Keratinocyte (primary cell): ENCODE measurements at regions not wholly inside any gene's neighbourhood (a gene's known extent, or its start where the extent isn't known, plus 50 kb on each side); places are given as distances from the start of the nearest gene placed in this dataset.

ENCODE experiments used
- DNase-seq: peaks from one replicate; pipeline ENCODE4 v3.0.0-alpha.2; 2011; ENCODE audit warnings: low read depth, missing footprints, low spot score
- FAIRE-seq: peaks from 2 replicates; lab custom pipeline; 2011; peaks lifted over from hg19 to GRCh38; lab: Jason Lieb, UNC
- H2AFZ ChIP-seq: 2 replicates; pipeline ENCODE4 v1.6.0; 2012; ENCODE audit warnings: low read length, control low read depth, inconsistent platforms; ENCODE audit not compliant: control insufficient read depth
- H3K27ac ChIP-seq: 2 replicates; pipeline ENCODE4 v1.5.1; 2011; ENCODE audit warnings: low read length; ENCODE audit not compliant: control insufficient read depth, insufficient read depth
- H3K27me3 ChIP-seq: 3 replicates; pipeline ENCODE4 v1.6.0; 2011; ENCODE audit warnings: low read length; ENCODE audit not compliant: control insufficient read depth, insufficient read depth; ENCODE audit errors: extremely low read depth
- H3K36me3 ChIP-seq, 2 experiments: 2 replicates in 1 of 2; 3 replicates in 1 of 2; pipeline ENCODE4 v1.5.1; 2011; ENCODE audit warnings: low read length in 2 of 2, mild to moderate bottlenecking in 1 of 2; ENCODE audit not compliant: control insufficient read depth in 2 of 2, insufficient read depth in 2 of 2; ENCODE audit errors: extremely low read depth in 1 of 2
- H3K4me1 ChIP-seq: 3 replicates; pipeline ENCODE4 v1.5.1; 2011; ENCODE audit warnings: low read length; ENCODE audit not compliant: control insufficient read depth, insufficient read depth; ENCODE audit errors: extremely low read depth
- H3K4me2 ChIP-seq: 3 replicates; pipeline ENCODE4 v1.6.0; 2011; ENCODE audit warnings: low read depth, low read length; ENCODE audit not compliant: control insufficient read depth, insufficient read depth; ENCODE audit errors: extremely low read depth
- H3K4me3 ChIP-seq, 3 experiments: fragments of 200-600 bp in 1 of 3; sonication (generic) in 1 of 3; 2 replicates in 2 of 3; 3 replicates in 1 of 3; pipeline ENCODE4 v1.5.1; 2011 to 2016; ENCODE audit warnings: low read length in 3 of 3, mild to moderate bottlenecking in 3 of 3, control low read depth in 2 of 3, inconsistent platforms in 1 of 3, low read depth in 1 of 3, mixed read lengths in 1 of 3, mixed run types in 1 of 3, moderate library complexity in 1 of 3; ENCODE audit not compliant: control insufficient read depth in 2 of 3, insufficient read depth in 2 of 3; ENCODE audit errors: extremely low read depth in 1 of 3
- H3K79me2 ChIP-seq: 2 replicates; pipeline ENCODE4 v1.6.0; 2012; ENCODE audit warnings: low read length; ENCODE audit not compliant: control insufficient read depth, insufficient read depth
- H3K9ac ChIP-seq: 3 replicates; pipeline ENCODE4 v1.6.0; 2011; ENCODE audit warnings: low read length; ENCODE audit not compliant: control insufficient read depth, insufficient read depth; ENCODE audit errors: extremely low read depth
- H3K9me1 ChIP-seq: 3 replicates; pipeline ENCODE4 v1.6.0; 2011; ENCODE audit warnings: low read length; ENCODE audit not compliant: control insufficient read depth, insufficient read depth; ENCODE audit errors: extremely low read depth
- H3K9me3 ChIP-seq: 2 replicates; pipeline ENCODE4 v1.5.1; 2012; ENCODE audit warnings: low read depth, low read length; ENCODE audit not compliant: control insufficient read depth
- H4K20me1 ChIP-seq: 3 replicates; pipeline ENCODE4 v1.6.0; 2011; ENCODE audit warnings: low read length; ENCODE audit not compliant: control insufficient read depth, insufficient read depth; ENCODE audit errors: extremely low read depth
- EZH2 ChIP-seq: IDR thresholded peaks from one replicate; pipeline ENCODE4 v1.6.1; 2012; ENCODE audit warnings: inconsistent platforms, mild to moderate bottlenecking, low read length, moderate library complexity
- dilution Hi-C: fragments of 300-500 bp; cut with MboI; formaldehyde crosslinking; loops from one replicate; pipeline ENCODE4 v1.7.0; 2020; ENCODE audit warnings: low sequenced_read_pairs; ENCODE audit not compliant: extremely low pct_ligation_motif_present
- TF ChIP-seq, protein P1 (sequence below), 3 experiments: IDR thresholded peaks in 1 of 3; conservative IDR thresholded peaks in 1 of 3; optimal IDR thresholded peaks in 1 of 3; 2 replicates in 2 of 3; 3 replicates in 1 of 3; pipeline versions ENCODE3 to v1.5.1; 2011; ENCODE audit warnings: low read length in 3 of 3, mild to moderate bottlenecking in 3 of 3, moderate library complexity in 2 of 3, control low read depth in 1 of 3, inconsistent platforms in 1 of 3; ENCODE audit not compliant: insufficient read depth in 2 of 3; ENCODE audit errors: extremely low read depth in 1 of 3

DNA sequence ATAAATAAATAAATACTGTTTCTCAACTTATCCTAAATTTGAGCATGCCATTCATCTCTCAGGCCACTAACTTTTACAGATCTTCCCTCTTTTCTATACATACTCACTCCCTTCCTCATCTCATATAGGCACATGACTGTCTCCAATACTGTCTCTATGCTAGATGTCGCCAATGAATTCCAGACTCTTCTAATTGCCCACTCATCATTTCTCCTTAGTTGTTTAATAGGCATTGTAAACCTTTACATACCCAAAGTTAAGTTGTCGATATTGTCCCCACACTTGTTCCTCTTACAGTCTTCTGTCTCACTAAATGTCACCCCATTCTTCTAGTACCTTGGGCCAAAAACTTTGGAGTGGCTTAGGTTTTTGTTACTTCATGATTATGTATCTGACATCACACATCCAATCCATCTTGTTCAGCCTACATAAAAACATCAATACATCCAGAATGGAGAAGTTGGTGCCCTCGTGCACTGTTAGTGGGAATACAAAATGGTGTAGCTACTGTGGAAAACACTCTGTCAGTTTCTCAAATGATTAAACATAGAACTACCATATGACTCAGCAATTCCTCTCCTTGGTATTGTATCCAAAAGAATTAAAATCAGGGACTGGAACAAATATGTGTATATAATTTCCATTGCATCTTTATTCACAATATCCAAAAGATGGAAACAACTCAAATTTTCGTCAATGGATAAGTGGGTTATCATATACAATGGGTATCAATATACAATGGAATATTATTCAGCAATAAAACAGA lies 935.1 kb downstream of the SLC4A3 start:
- Histone ChIP-seq H3K36me3 (no peaks in the 10 kb centered on the region), H3K9me1 (no peaks in the 10 kb centered on the region), H2AFZ (no peak overlapping the region), H4K20me1 (no peaks in the 10 kb centered on the region), H3K4me3 (no peak overlapping the region), H3K4me2 (no peak overlapping the region), H3K9me3 (no peaks in the 10 kb centered on the region), H3K4me1 (no peaks in the 10 kb centered on the region), H3K27me3 (no peaks in the 10 kb centered on the region), H3K9ac (no peak overlapping the region), H3K27ac (no peak overlapping the region), H3K79me2 (no peaks in the 10 kb centered on the region)
- no peak for DNase-seq
- dilution Hi-C loops, result no loop called here
- FAIRE-seq, result no peak
- no peak for TF ChIP-seq EZH2
- TF ChIP-seq, protein P1, sequence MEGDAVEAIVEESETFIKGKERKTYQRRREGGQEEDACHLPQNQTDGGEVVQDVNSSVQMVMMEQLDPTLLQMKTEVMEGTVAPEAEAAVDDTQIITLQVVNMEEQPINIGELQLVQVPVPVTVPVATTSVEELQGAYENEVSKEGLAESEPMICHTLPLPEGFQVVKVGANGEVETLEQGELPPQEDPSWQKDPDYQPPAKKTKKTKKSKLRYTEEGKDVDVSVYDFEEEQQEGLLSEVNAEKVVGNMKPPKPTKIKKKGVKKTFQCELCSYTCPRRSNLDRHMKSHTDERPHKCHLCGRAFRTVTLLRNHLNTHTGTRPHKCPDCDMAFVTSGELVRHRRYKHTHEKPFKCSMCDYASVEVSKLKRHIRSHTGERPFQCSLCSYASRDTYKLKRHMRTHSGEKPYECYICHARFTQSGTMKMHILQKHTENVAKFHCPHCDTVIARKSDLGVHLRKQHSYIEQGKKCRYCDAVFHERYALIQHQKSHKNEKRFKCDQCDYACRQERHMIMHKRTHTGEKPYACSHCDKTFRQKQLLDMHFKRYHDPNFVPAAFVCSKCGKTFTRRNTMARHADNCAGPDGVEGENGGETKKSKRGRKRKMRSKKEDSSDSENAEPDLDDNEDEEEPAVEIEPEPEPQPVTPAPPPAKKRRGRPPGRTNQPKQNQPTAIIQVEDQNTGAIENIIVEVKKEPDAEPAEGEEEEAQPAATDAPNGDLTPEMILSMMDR (optimal IDR thresholded peaks at IDR 0.05 in 1 of 3, IDR thresholded peaks at IDR 0.05 in 1 of 3, conservative IDR thresholded peaks at IDR 0.05 in 1 of 3; ENCODE audit: extremely low read depth in 1 of 3, insufficient read depth in 2 of 3, low read length in 3 of 3), result no peak

DNA sequence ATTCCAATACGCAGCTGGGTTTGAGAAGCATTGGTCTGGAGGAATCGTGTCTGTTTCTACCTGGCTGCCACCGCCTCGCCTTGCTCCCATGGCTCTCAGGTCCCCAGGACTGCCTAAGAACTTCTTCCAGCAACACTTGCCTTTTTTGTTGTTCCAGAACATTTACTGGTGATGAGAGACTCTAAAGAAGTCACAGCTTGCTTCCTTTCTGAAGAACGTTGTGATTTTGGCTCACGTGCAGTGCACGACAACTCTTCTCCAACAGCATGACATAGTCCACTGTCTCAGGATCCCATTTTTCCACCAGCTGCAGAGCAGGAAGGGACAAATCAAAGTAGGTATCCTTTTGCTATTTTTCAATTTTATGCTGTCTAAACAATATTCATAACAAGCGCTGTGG lies 940.9 kb downstream of the SLC4A3 start:
- FAIRE-seq (no peak), DNase-seq (no peak)
- dilution Hi-C loops, result no loop called here
- Histone ChIP-seq H3K36me3 (no peaks in the 10 kb centered on the region), H3K9ac (no peak overlapping the region), H3K4me2 (no peak overlapping the region), H3K27ac (no peak overlapping the region), H3K79me2 (no peaks in the 10 kb centered on the region), H4K20me1 (no peaks in the 10 kb centered on the region), H3K4me1 (peaks cover 9% of the 10 kb centered on the region), H3K27me3 (no peaks in the 10 kb centered on the region), H3K4me3 (no peak overlapping the region), H3K9me1 (no peaks in the 10 kb centered on the region), H2AFZ (no peak overlapping the region), H3K9me3 (no peaks in the 10 kb centered on the region)
- TF ChIP-seq, protein P1 (optimal IDR thresholded peaks at IDR 0.05 in 1 of 3, IDR thresholded peaks at IDR 0.05 in 1 of 3, conservative IDR thresholded peaks at IDR 0.05 in 1 of 3; ENCODE audit: extremely low read depth in 1 of 3, insufficient read depth in 2 of 3, low read length in 3 of 3), result no peak
- TF ChIP-seq EZH2, result no peak
